Skeletal muscle satellite cell (primary cell): ENCODE measurements at regions not wholly inside any gene's neighbourhood (a gene's known extent, or its start where the extent isn't known, plus 50 kb on each side); places are given as distances from the start of the nearest gene placed in this dataset.

Experiments
- H3K27me3 ChIP-seq: 2 replicates; pipeline ENCODE4 v1.7.0; 2013; ENCODE audit warnings: low read length; ENCODE audit not compliant: control insufficient read depth, insufficient read depth
- H3K36me3 ChIP-seq: 2 replicates; pipeline ENCODE4 v1.7.0; 2013; ENCODE audit warnings: mild to moderate bottlenecking, control low read depth, low read length; ENCODE audit not compliant: insufficient read depth
- H3K4me1 ChIP-seq: 2 replicates; pipeline ENCODE4 v1.7.0; 2013; ENCODE audit warnings: low read length; ENCODE audit not compliant: control insufficient read depth, insufficient read depth
- H3K4me2 ChIP-seq: 2 replicates; pipeline ENCODE4 v1.7.0; 2013; ENCODE audit warnings: mild to moderate bottlenecking, low read length
- H3K4me3 ChIP-seq: 2 replicates; pipeline ENCODE4 v1.7.0; 2013; ENCODE audit warnings: low read length
- H3K9ac ChIP-seq: 2 replicates; pipeline ENCODE4 v1.7.0; 2013; ENCODE audit warnings: mild to moderate bottlenecking, low read depth, low read length, moderate library complexity
- H3K9me3 ChIP-seq: replicated peaks from 2 replicates; pipeline ENCODE4 v1.7.0; 2013; ENCODE audit warnings: mild to moderate bottlenecking, control low read depth, low read length

DNA sequence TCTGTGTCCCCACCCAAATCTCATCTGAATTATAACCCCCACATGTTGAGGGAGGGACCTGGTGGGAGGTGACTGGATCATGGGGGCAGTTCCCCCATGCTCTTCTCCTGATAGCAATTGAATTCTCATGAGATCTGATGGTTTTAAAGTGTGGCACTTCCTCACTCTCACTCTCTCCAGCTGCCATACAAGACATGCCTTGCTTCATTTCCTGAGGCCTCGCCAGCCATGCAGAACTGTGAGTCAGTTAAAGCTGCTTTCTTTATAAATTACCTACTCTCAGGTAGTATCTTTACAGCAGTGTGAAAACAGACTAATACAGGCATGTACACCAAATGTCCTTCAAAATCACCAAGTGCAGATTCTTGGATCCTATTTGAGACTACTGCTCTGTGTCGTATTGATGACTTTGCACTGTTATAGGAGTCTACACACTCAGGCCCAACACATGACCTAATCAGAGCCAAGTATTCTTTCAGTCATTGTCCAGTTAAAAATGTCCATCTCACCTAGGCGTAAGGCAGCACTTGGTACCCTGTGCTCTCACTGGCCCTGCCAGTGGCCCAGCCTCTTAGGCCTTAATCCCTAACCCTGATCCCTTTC, 52.8 kb upstream of the UST start:
- Histone ChIP-seq H3K4me1 (no peaks in the 10 kb centered on the region), H3K36me3 (no peaks in the 10 kb centered on the region), H3K4me3 (no peak overlapping the region), H3K27me3 (no peaks in the 10 kb centered on the region), H3K9ac (no peak overlapping the region), H3K9me3 (no peaks in the 10 kb centered on the region), H3K4me2 (no peak overlapping the region)
